Neural progenitor cell (in vitro differentiated cells): ENCODE measurements at regions not wholly inside any gene's neighbourhood (a gene's known extent, or its start where the extent isn't known, plus 50 kb on each side); places are given as distances from the start of the nearest gene placed in this dataset.

ENCODE experiments used
- DNase-seq: peaks from one replicate; pipeline ENCODE4 v3.0.0-alpha.2; 2016; ENCODE audit warnings: low spot score
- H2AFZ ChIP-seq: fragments of 200-600 bp; sonication (generic); replicated peaks from 2 replicates; pipeline ENCODE4 v1.6.1; 2016; ENCODE audit warnings: antibody characterized with exemption
- H3F3A ChIP-seq: fragments of 200-600 bp; sonication (generic); 2 replicates; pipeline ENCODE4 v1.6.1; 2016; ENCODE audit warnings: antibody characterized with exemption, low read depth
- H3K27ac ChIP-seq: fragments of 200-600 bp; sonication (generic); 2 replicates; pipeline ENCODE4 v1.5.1; 2016; ENCODE audit warnings: mild to moderate bottlenecking
- H3K27me3 ChIP-seq: fragments of 200-600 bp; sonication (generic); 2 replicates; pipeline ENCODE4 v1.6.1; 2016; ENCODE audit warnings: mild to moderate bottlenecking, moderate library complexity
- H3K36me3 ChIP-seq: fragments of 200-600 bp; sonication (generic); 2 replicates; pipeline ENCODE4 v1.5.1; 2016
- H3K4me1 ChIP-seq: fragments of 200-600 bp; sonication (generic); 2 replicates; pipeline ENCODE4 v1.6.1; 2016; ENCODE audit warnings: mixed run types
- H3K4me2 ChIP-seq: fragments of 200-600 bp; sonication (generic); 2 replicates; pipeline ENCODE4 v1.6.1; 2016
- H3K4me3 ChIP-seq: fragments of 200-600 bp; sonication (generic); 2 replicates; pipeline ENCODE4 v1.5.1; 2016
- H3K79me2 ChIP-seq: fragments of 200-600 bp; sonication (generic); 2 replicates; pipeline ENCODE4 v1.6.1; 2016; ENCODE audit warnings: low read depth
- H3K9ac ChIP-seq: fragments of 200-600 bp; sonication (generic); 2 replicates; pipeline ENCODE4 v1.6.1; 2016
- H3K9me3 ChIP-seq: fragments of 200-600 bp; sonication (generic); 2 replicates; pipeline ENCODE4 v1.5.1; 2016; ENCODE audit warnings: low read depth
- H4K20me1 ChIP-seq: fragments of 200-600 bp; sonication (generic); 2 replicates; pipeline ENCODE4 v1.6.1; 2016; ENCODE audit warnings: low read depth
- H3K27ac Mint-ChIP-seq: 3 replicates; pipeline ENCODE4 v1.8.0; 2021; ENCODE audit warnings: mixed read lengths
- H3K27me3 Mint-ChIP-seq: 2 replicates; pipeline ENCODE4 v1.8.0; 2022; ENCODE audit warnings: low read depth, mild to moderate bottlenecking, inconsistent platforms, moderate library complexity, mixed read lengths; ENCODE audit not compliant: insufficient read depth
- H3K36me3 Mint-ChIP-seq: 3 replicates; pipeline ENCODE4 v1.8.0; 2021; ENCODE audit warnings: mixed read lengths
- H3K4me1 Mint-ChIP-seq: 3 replicates; pipeline ENCODE4 v1.8.0; 2021; ENCODE audit warnings: mixed read lengths
- H3K4me3 Mint-ChIP-seq: 3 replicates; pipeline ENCODE4 v1.8.0; 2021; ENCODE audit warnings: mild to moderate bottlenecking, moderate library complexity, mixed read lengths
- H3K9me3 Mint-ChIP-seq: 3 replicates; pipeline ENCODE4 v1.8.0; 2020; ENCODE audit warnings: mixed read lengths
- EZH2 ChIP-seq: fragments of 200-600 bp; sonication (generic); IDR thresholded peaks from 2 replicates; pipeline ENCODE4 v1.6.1; 2017; ENCODE audit warnings: antibody characterized with exemption, mild to moderate bottlenecking, moderate library complexity
- EZH2phosphoT487 ChIP-seq: fragments of 200-600 bp; sonication (generic); IDR thresholded peaks from 2 replicates; pipeline ENCODE4 v1.6.1; 2017; ENCODE audit warnings: antibody characterized with exemption
- TF ChIP-seq, protein P1 (sequence below): fragments of 200-600 bp; sonication (generic); IDR thresholded peaks from 2 replicates; pipeline ENCODE4 v1.5.1; 2017; ENCODE audit warnings: antibody characterized with exemption, mild to moderate bottlenecking

GRCh38 chr4:157590679-157591078 lies 370.2 kb downstream of the GRIA2 start:
- H3K4me3 Mint-ChIP-seq, result no peak overlapping the region

DNA sequence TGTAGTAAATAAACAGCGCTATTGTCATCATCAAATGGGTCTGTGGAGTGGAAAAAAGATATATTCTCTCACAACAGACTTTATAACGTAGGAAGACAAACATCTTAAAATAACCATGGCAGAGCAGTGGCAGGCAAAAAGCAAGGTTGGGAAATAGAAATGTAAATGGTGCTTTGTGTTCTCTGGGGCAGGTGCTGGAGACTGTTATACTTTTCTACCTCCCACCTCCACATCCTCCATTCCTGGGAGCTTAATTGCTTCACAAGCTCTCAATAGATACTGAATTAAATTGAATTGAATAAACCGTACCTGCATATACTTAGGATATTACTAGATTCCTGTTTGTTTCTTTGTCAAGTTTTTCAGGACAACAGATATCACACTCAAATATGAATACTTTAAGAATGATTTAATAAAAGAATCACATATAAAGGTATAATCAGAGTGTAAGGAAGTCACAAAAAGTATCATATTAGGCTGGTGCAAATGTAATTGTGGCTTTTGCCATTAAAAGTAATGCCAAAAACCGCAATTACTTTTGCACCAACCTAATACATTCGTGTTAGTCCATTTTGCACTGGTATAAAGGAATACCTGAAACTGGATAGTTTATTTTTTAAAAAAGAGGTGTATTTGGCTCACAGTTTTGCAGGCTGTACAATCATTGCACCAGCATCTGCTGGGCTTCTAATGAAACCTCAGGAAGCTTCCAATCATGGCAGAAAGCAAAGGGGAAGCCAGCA lies 367.3 kb downstream of the GRIA2 start:
- H3K36me3 ChIP-seq, result no peaks in the 10 kb centered on the region
- no peaks in the 10 kb centered on the region for H3K4me1 Mint-ChIP-seq
- H3K27me3 ChIP-seq, result no peaks in the 10 kb centered on the region
- no peaks in the 10 kb centered on the region for H3K4me1 ChIP-seq
- H3K27me3 Mint-ChIP-seq, result no peaks in the 10 kb centered on the region
- H2AFZ ChIP-seq, result peak overlapping the region; percentile 30
- H3K4me3 ChIP-seq, result no peak overlapping the region
- TF ChIP-seq EZH2 (no peak), EZH2phosphoT487 (no peak)
- TF ChIP-seq, protein P1, sequence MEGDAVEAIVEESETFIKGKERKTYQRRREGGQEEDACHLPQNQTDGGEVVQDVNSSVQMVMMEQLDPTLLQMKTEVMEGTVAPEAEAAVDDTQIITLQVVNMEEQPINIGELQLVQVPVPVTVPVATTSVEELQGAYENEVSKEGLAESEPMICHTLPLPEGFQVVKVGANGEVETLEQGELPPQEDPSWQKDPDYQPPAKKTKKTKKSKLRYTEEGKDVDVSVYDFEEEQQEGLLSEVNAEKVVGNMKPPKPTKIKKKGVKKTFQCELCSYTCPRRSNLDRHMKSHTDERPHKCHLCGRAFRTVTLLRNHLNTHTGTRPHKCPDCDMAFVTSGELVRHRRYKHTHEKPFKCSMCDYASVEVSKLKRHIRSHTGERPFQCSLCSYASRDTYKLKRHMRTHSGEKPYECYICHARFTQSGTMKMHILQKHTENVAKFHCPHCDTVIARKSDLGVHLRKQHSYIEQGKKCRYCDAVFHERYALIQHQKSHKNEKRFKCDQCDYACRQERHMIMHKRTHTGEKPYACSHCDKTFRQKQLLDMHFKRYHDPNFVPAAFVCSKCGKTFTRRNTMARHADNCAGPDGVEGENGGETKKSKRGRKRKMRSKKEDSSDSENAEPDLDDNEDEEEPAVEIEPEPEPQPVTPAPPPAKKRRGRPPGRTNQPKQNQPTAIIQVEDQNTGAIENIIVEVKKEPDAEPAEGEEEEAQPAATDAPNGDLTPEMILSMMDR, result no peak
- H3K9ac ChIP-seq, result no peak overlapping the region
- H4K20me1 ChIP-seq, result no peaks in the 10 kb centered on the region
- H3K9me3 Mint-ChIP-seq, result peaks cover under 1% of the 10 kb centered on the region
- no peaks in the 10 kb centered on the region for H3K79me2 ChIP-seq
- H3K27ac Mint-ChIP-seq, result no peak overlapping the region
- no peak overlapping the region for H3K4me3 Mint-ChIP-seq
- no peak overlapping the region for H3K4me2 ChIP-seq
- no peaks in the 10 kb centered on the region for H3F3A ChIP-seq
- no peaks in the 10 kb centered on the region for H3K36me3 Mint-ChIP-seq
- no peaks in the 10 kb centered on the region for H3K9me3 ChIP-seq
- no peak for DNase-seq
- H3K27ac ChIP-seq, result no peak overlapping the region

More at GRCh38 chr4:157590679-157591078, 370.2 kb downstream of the GRIA2 start:
- TF ChIP-seq EZH2phosphoT487 (no peak), EZH2 (no peak)
- TF ChIP-seq, protein P1, result no peak
- no peak overlapping the region for H3K27ac ChIP-seq
- H3K4me3 ChIP-seq, result no peak overlapping the region
- no peak for DNase-seq
- no peaks in the 10 kb centered on the region for H3K9me3 ChIP-seq
- no peaks in the 10 kb centered on the region for H3K9me3 Mint-ChIP-seq
- no peaks in the 10 kb centered on the region for H3F3A ChIP-seq
- H3K36me3 ChIP-seq, result no peaks in the 10 kb centered on the region
- no peaks in the 10 kb centered on the region for H3K79me2 ChIP-seq
- no peak overlapping the region for H3K9ac ChIP-seq
- H3K27ac Mint-ChIP-seq, result no peak overlapping the region
- H3K4me2 ChIP-seq, result no peak overlapping the region
- H3K27me3 Mint-ChIP-seq, result no peaks in the 10 kb centered on the region
- H3K4me1 ChIP-seq, result no peaks in the 10 kb centered on the region
- no peaks in the 10 kb centered on the region for H3K27me3 ChIP-seq
- no peaks in the 10 kb centered on the region for H3K36me3 Mint-ChIP-seq
- H3K4me1 Mint-ChIP-seq, result no peaks in the 10 kb centered on the region
- H2AFZ ChIP-seq, result peak overlapping the region; percentile 4
- H4K20me1 ChIP-seq, result no peaks in the 10 kb centered on the region

- Histone ChIP-seq H3F3A (no peaks in the 10 kb centered on the region), H3K79me2 (no peaks in the 10 kb centered on the region), H3K4me3 (no peak overlapping the region), H4K20me1 (no peaks in the 10 kb centered on the region), H3K27me3 (no peaks in the 10 kb centered on the region), H2AFZ (no peak overlapping the region), H3K4me1 (no peaks in the 10 kb centered on the region), H3K27ac (no peak overlapping the region), H3K4me2 (no peak overlapping the region), H3K9me3 (no peaks in the 10 kb centered on the region), H3K36me3 (no peaks in the 10 kb centered on the region), H3K9ac (no peak overlapping the region)
- Mint-ChIP-seq H3K4me3 (no peak overlapping the region), H3K4me1 (peaks cover 13% of the 10 kb centered on the region), H3K36me3 (peaks cover 4% of the 10 kb centered on the region), H3K27me3 (peaks cover 4% of the 10 kb centered on the region), H3K27ac (no peak overlapping the region), H3K9me3 (peaks cover 7% of the 10 kb centered on the region)
- DNase-seq, result no peak
- TF ChIP-seq, protein P1, result no peak
- TF ChIP-seq EZH2 (no peak), EZH2phosphoT487 (no peak)
Observed at GRCh38 chr4:157582141-157582540, 361.6 kb downstream of the GRIA2 start.
